Lung (tissue), 11 donors: ENCODE measurements at regions not wholly inside any gene's neighbourhood (a gene's known extent, or its start where the extent isn't known, plus 50 kb on each side); places are given as distances from the start of the nearest gene placed in this dataset.

Experiments used
- ATAC-seq: fragments of 200-7000 bp; cut with Tn5 transposase; one replicate; pipeline ENCODE4 v1.9.1; 2020; ENCODE audit warnings: moderate number of reproducible peaks; ENCODE audit not compliant: insufficient read depth, low FRiP score
- DNase-seq, 3 donors: peaks; one replicate each; pipeline ENCODE4 v3.0.0-alpha.2; 2013 to 2017
- H3K27ac ChIP-seq, 2 donors: one replicate each; pipeline ENCODE4 v1.5.1; 2013; ENCODE audit warnings: mild to moderate bottlenecking in 2 of 2, moderate library complexity in 2 of 2, control low read depth in 1 of 2, inconsistent platforms in 1 of 2, low read depth in 1 of 2, low read length in 1 of 2
- H3K27me3 ChIP-seq, 3 donors: one replicate each; pipeline ENCODE4 v1.5.1; 2013; ENCODE audit warnings: low read length in 2 of 3; ENCODE audit not compliant: control insufficient read depth in 3 of 3, insufficient read depth in 3 of 3
- H3K36me3 ChIP-seq, 4 donors: one replicate each; pipeline ENCODE4 v1.5.1; 2013; ENCODE audit warnings: low read length in 4 of 4, mild to moderate bottlenecking in 1 of 4, moderate library complexity in 1 of 4; ENCODE audit not compliant: control insufficient read depth in 4 of 4, insufficient read depth in 4 of 4
- H3K4me1 ChIP-seq, 5 donors: one replicate each; pipeline ENCODE4 v1.5.1; 2013; ENCODE audit warnings: low read length in 5 of 5, mild to moderate bottlenecking in 2 of 5, moderate library complexity in 1 of 5; ENCODE audit not compliant: control insufficient read depth in 5 of 5, insufficient read depth in 5 of 5
- H3K4me3 ChIP-seq: one replicate; pipeline ENCODE4 v1.5.1; 2013; ENCODE audit warnings: mild to moderate bottlenecking, control low read depth, moderate library complexity
- H3K9ac ChIP-seq, 2 donors: one replicate each; pipeline ENCODE4 v1.5.1; 2013; ENCODE audit warnings: low read length in 2 of 2, control low read depth in 1 of 2; ENCODE audit not compliant: insufficient read depth in 1 of 2
- H3K9me3 ChIP-seq, 4 donors: one replicate each; pipeline ENCODE4 v1.5.1; 2013; ENCODE audit warnings: low read length in 3 of 4, mild to moderate bottlenecking in 1 of 4, moderate library complexity in 1 of 4; ENCODE audit not compliant: control insufficient read depth in 4 of 4, insufficient read depth in 3 of 4
- CTCF ChIP-seq: IDR thresholded peaks from 2 replicates; pipeline ENCODE4 v1.5.1; 2012; ENCODE audit warnings: mild to moderate bottlenecking; ENCODE audit errors: control extremely low read depth, extremely low read depth
- WGBS, 2 donors: extraction: QIAGEN DNeasy Blood & Tissue Kit; methylation state at CpG; one replicate each; pipeline ENCODE4 v1.1.7; 2013; 5-methylcytosine and 5-hydroxymethylcytosine counted together
- donor health status: control.
- donor health status: control.
- donor health status: Bipolar disorder and iron deficiency.
- donor health status: healthy.
- donor health status: DM: yes; HTN: yes; CAD: no.

GRCh38 chr15:98395974-98396610 lies 252.2 kb upstream of the IGF1R start:
- H3K4me3 ChIP-seq: no peak overlapping the region
- peaks cover 0 to 3% (median 0%) of the 10 kb centered on the region in 4 donors for H3K9me3 ChIP-seq
- WGBS, 2 donors: 63 to 84% methylated on average over 6 of the region's 6 CpGs
- no peak overlapping the region for H3K27ac ChIP-seq
- ATAC-seq: no peak
- peaks cover 0 to 4% (median 0%) of the 10 kb centered on the region in 3 donors for H3K27me3 ChIP-seq
- peaks cover 0 to 6% (median 0%) of the 10 kb centered on the region in 5 donors for H3K4me1 ChIP-seq
- DNase-seq: no peak
- TF ChIP-seq CTCF: no peak
- no peaks in the 10 kb centered on the region for H3K36me3 ChIP-seq
- no peak overlapping the region for H3K9ac ChIP-seq

GRCh38 chr15:98397419-98397818 lies 250.9 kb upstream of the IGF1R start:
- H3K9me3 ChIP-seq: no peaks in the 10 kb centered on the region
- DNase-seq (no peak), ATAC-seq (no peak)
- no peak for TF ChIP-seq CTCF
- peaks cover 0 to 4% (median 2%) of the 10 kb centered on the region in 3 donors for H3K27me3 ChIP-seq
- no peak overlapping the region for H3K27ac ChIP-seq
- 76 to 82% methylated on average over 8 of the region's 8 CpGs for WGBS, 2 donors
- H3K4me1 ChIP-seq: peaks cover 0 to 6% (median 0%) of the 10 kb centered on the region in 5 donors
- no peak overlapping the region for H3K4me3 ChIP-seq
- H3K36me3 ChIP-seq: no peaks in the 10 kb centered on the region
- no peak overlapping the region for H3K9ac ChIP-seq

- Histone ChIP-seq H3K9me3 (peaks cover 0 to under 1% (median 0%) of the 10 kb centered on the region in 4 donors), H3K4me1 (peaks cover 0 to 6% (median 0%) of the 10 kb centered on the region in 5 donors), H3K9ac (no peak overlapping the region), H3K36me3 (no peaks in the 10 kb centered on the region), H3K27ac (no peak overlapping the region), H3K27me3 (peaks cover 0 to 4% (median 2%) of the 10 kb centered on the region in 3 donors), H3K4me3 (no peak overlapping the region)
- WGBS, 2 donors: 84 to 89% methylated on average over 4 of the region's 4 CpGs
- TF ChIP-seq CTCF: no peak
- ATAC-seq (no peak), DNase-seq (no peak)
Measured at GRCh38 chr15:98398056-98398455, 250.3 kb upstream of the IGF1R start.
